HCT116 (cell line): ENCODE measurements at regions not wholly inside any gene's neighbourhood (a gene's known extent, or its start where the extent isn't known, plus 50 kb on each side); places are given as distances from the start of the nearest gene placed in this dataset.

Experiments
- ATAC-seq: fragments of 200-7000 bp; cut with Tn5 transposase; 2 replicates; pipeline ENCODE4 v1.9.1; 2020; ENCODE audit warnings: mild to moderate bottlenecking, moderate library complexity
- BruUV-seq: library from RNA; stranded (reverse); fragments of 400-500 nt; replicated peaks from 2 replicates; lab custom pipeline; 2021; lab: Mats Ljungman, UMichigan
- CTCF ChIA-PET: fragments of 300-600 bp; sonication (Branson Sonifier 250); formaldehyde crosslinking; loops from one replicate; lab custom pipeline; 2021; ENCODE audit warnings: antibody characterized with exemption; lab: Charles Lee
- POLR2A ChIA-PET: fragments of 300-600, 350-600 bp; sonication (Branson Sonifier 250); formaldehyde crosslinking; loops from one replicate; lab custom pipeline; 2021; ENCODE audit warnings: antibody characterized with exemption; lab: Charles Lee
- RAD21 ChIA-PET, 2 experiments: fragments of 300-600 bp; sonication (Branson Sonifier 250); formaldehyde crosslinking; loops; one replicate each; lab custom pipeline; 2023; ENCODE audit warnings: low total read pairs in 2 of 2; ENCODE audit not compliant: uncharacterized antibody in 2 of 2, unreplicated experiment in 2 of 2, low non-redundant PET in 1 of 2; lab: Charles Lee
- DNase-seq: peaks from one replicate; pipeline ENCODE4 v3.0.0-alpha.2; 2010; ENCODE audit warnings: low read depth, low spot score
- H2AFZ ChIP-seq: fragments of 200-600 bp; shearing (Covaris generic), sonication (generic); 2 replicates; pipeline ENCODE4 v1.6.1; 2017; ENCODE audit warnings: low read depth, mixed run types, mixed read lengths, antibody characterized with exemption, low read length; ENCODE audit not compliant: poor library complexity, severe bottlenecking
- H3K27ac ChIP-seq: 2 replicates; pipeline ENCODE4 v1.5.1; 2012; ENCODE audit warnings: low read depth, low read length
- H3K27me3 ChIP-seq: fragments of 200-600 bp; sonication (generic); 2 replicates; pipeline ENCODE4 v1.6.1; 2016; ENCODE audit warnings: mixed run types, low read length, mixed read lengths; ENCODE audit not compliant: insufficient read depth
- H3K36me3 ChIP-seq, 2 experiments: fragments of 200-500 bp in 1 of 2; fragments of 200-600 bp in 1 of 2; sonication (Bioruptor generic) in 1 of 2; sonication (generic) in 1 of 2; 2 replicates each; pipeline versions ENCODE4 v1.5.1 to v1.6.1; 2014 to 2016; ENCODE audit warnings: low read length in 2 of 2, inconsistent platforms in 1 of 2, mixed read lengths in 1 of 2, mixed run types in 1 of 2; ENCODE audit not compliant: insufficient read depth in 2 of 2, control insufficient read depth in 1 of 2
- H3K4me1 ChIP-seq, 2 experiments: fragments of 200-600 bp in 1 of 2; sonication (generic) in 1 of 2; 2 replicates each; pipeline versions ENCODE4 v1.5.1 to v1.6.1; 2012 to 2017; ENCODE audit warnings: low read length in 2 of 2, inconsistent platforms in 1 of 2, mild to moderate bottlenecking in 1 of 2, mixed read lengths in 1 of 2, mixed run types in 1 of 2, moderate library complexity in 1 of 2; ENCODE audit not compliant: insufficient read depth in 2 of 2, control insufficient read depth in 1 of 2
- H3K4me2 ChIP-seq: fragments of 200-600 bp; sonication (generic); 2 replicates; pipeline ENCODE4 v1.6.1; 2017; ENCODE audit warnings: mixed run types, low read length, mixed read lengths
- H3K4me3 ChIP-seq, 2 experiments: fragments of 200-600 bp in 1 of 2; sonication (generic) in 1 of 2; replicated peaks in 1 of 2; 2 replicates each; pipeline ENCODE4 v1.5.1; 2011 to 2016; ENCODE audit warnings: low read length in 2 of 2, control low read depth in 1 of 2, low read depth in 1 of 2, mild to moderate bottlenecking in 1 of 2, mixed read lengths in 1 of 2, mixed run types in 1 of 2
- H3K79me2 ChIP-seq: fragments of 200-600 bp; sonication (generic); 2 replicates; pipeline ENCODE4 v1.6.1; 2017; ENCODE audit warnings: mild to moderate bottlenecking, mixed run types, low read length, moderate library complexity, mixed read lengths; ENCODE audit not compliant: insufficient read depth
- H3K9ac ChIP-seq: fragments of 200-600 bp; sonication (generic); 2 replicates; pipeline ENCODE4 v1.6.1; 2016; ENCODE audit warnings: low read length, mixed read lengths
- H3K9me2 ChIP-seq: fragments of 200-600 bp; sonication (generic), shearing (Covaris generic); 2 replicates; pipeline ENCODE4 v1.6.1; 2017; ENCODE audit warnings: mixed run types, mild to moderate bottlenecking, moderate library complexity; ENCODE audit not compliant: insufficient read depth
- H3K9me3 ChIP-seq, 2 experiments: fragments of 200-500 bp in 1 of 2; fragments of 200-600 bp in 1 of 2; sonication (Bioruptor generic) in 1 of 2; sonication (generic) in 1 of 2; 2 replicates each; pipeline ENCODE4 v1.6.1; 2014 to 2017; ENCODE audit warnings: low read length in 2 of 2, mixed read lengths in 2 of 2, inconsistent platforms in 1 of 2, low read depth in 1 of 2, mild to moderate bottlenecking in 1 of 2, mixed run types in 1 of 2, moderate library complexity in 1 of 2; ENCODE audit not compliant: control insufficient read depth in 1 of 2, insufficient read depth in 1 of 2
- H4K20me1 ChIP-seq: fragments of 200-600 bp; sonication (generic), shearing (Covaris generic); 2 replicates; pipeline ENCODE4 v1.6.1; 2017; ENCODE audit warnings: mixed run types, mild to moderate bottlenecking, moderate library complexity; ENCODE audit not compliant: insufficient read depth
- CEBPB ChIP-seq: IDR thresholded peaks from 2 replicates; pipeline ENCODE4 v1.6.1; 2012; ENCODE audit warnings: low read depth
- EZH2 ChIP-seq: fragments of 200-600 bp; sonication (generic); IDR thresholded peaks from 2 replicates; pipeline ENCODE4 v1.6.1; 2017; ENCODE audit warnings: antibody characterized with exemption, mixed run types
- EZH2phosphoT487 ChIP-seq: fragments of 200-600 bp; IDR thresholded peaks from 2 replicates; pipeline ENCODE4 v1.6.1; 2018; ENCODE audit warnings: antibody characterized with exemption, borderline replicate concordance
- POLR2AphosphoS5 ChIP-seq: IDR thresholded peaks from 2 replicates; pipeline ENCODE4 v1.6.1; 2011; ENCODE audit warnings: mild to moderate bottlenecking, low read depth, low read length, moderate library complexity
- TCF7L2 ChIP-seq: IDR thresholded peaks from 2 replicates; pipeline ENCODE4 v1.7.0; 2011; ENCODE audit warnings: borderline replicate concordance, inconsistent platforms; ENCODE audit not compliant: insufficient read depth, insufficient read length; ENCODE audit errors: extremely low read depth
- intact Hi-C: fragments of 100-400 bp; cut with micrococcal nuclease; formaldehyde crosslinking; loops from 2 replicates; pipeline ENCODE4 v1.10.0; 2022
- TF ChIP-seq, protein P1 (sequence below): IDR thresholded peaks from 2 replicates; pipeline ENCODE4 v1.6.1; 2011; ENCODE audit warnings: mild to moderate bottlenecking, low read length, moderate library complexity; ENCODE audit not compliant: insufficient replicate concordance; ENCODE audit errors: extremely low read depth
- TF ChIP-seq, protein P2 (sequence below): IDR thresholded peaks from 2 replicates; pipeline ENCODE4 v1.6.1; 2012

DNA sequence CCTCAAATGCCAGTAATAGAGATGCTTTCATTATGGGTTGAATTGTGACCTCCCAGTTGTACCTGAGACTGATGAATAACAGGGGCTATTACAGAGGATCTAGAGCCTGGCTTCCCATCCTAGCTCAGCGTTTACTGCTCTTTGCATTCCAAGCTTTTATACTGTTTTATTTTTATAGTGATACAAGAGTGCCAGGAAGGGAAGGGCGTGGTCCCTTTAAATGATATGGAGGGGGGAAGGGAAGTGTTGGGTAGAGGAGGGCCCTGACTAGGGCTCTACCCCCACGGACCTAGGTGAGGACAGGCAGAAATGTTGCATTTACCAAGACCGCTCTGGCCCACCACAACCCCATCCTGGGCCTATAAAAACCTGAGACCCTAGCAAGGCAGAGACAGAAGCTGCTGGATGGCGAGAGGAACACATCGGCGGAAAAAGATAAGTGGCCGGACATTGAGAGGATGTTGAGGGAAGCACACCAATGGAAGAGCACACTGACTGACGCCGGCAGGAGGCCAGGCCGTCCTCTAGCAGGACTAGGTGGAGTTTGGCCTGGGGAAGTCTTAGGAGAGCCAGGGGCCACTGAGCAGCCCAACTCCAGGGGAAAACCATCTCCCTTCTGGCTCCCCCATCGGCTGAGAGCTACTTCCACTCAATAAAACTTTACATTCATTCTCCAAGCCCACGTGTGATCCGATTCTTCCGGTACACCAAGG lies 1025.9 kb downstream of the TTLL7 start:
- no peaks in the 10 kb centered on the region for H3K4me1 ChIP-seq
- H3K27ac ChIP-seq: no peak overlapping the region
- H3K9me2 ChIP-seq: no peaks in the 10 kb centered on the region
- no peak overlapping the region for H3K9ac ChIP-seq
- intact Hi-C loops: no loop called here
- DNase-seq (no peak), ATAC-seq (no peak)
- ChIA-PET RAD21 (no interaction called here), CTCF (no interaction called here), POLR2A (no interaction called here)
- BruUV-seq: no TSS peak
- H3K36me3 ChIP-seq: no peaks in the 10 kb centered on the region
- no peak overlapping the region for H3K4me3 ChIP-seq
- H3K79me2 ChIP-seq: no peaks in the 10 kb centered on the region
- H4K20me1 ChIP-seq: no peaks in the 10 kb centered on the region
- H3K9me3 ChIP-seq: no peaks in the 10 kb centered on the region
- TF ChIP-seq TCF7L2 (no peak), EZH2 (no peak), POLR2AphosphoS5 (no peak), EZH2phosphoT487 (no peak), CEBPB (no peak)
- TF ChIP-seq, protein P1, sequence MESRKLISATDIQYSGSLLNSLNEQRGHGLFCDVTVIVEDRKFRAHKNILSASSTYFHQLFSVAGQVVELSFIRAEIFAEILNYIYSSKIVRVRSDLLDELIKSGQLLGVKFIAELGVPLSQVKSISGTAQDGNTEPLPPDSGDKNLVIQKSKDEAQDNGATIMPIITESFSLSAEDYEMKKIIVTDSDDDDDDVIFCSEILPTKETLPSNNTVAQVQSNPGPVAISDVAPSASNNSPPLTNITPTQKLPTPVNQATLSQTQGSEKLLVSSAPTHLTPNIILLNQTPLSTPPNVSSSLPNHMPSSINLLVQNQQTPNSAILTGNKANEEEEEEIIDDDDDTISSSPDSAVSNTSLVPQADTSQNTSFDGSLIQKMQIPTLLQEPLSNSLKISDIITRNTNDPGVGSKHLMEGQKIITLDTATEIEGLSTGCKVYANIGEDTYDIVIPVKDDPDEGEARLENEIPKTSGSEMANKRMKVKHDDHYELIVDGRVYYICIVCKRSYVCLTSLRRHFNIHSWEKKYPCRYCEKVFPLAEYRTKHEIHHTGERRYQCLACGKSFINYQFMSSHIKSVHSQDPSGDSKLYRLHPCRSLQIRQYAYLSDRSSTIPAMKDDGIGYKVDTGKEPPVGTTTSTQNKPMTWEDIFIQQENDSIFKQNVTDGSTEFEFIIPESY: no peak
- TF ChIP-seq, protein P2, sequence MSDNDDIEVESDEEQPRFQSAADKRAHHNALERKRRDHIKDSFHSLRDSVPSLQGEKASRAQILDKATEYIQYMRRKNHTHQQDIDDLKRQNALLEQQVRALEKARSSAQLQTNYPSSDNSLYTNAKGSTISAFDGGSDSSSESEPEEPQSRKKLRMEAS: no peak
- H3K27me3 ChIP-seq: no peaks in the 10 kb centered on the region
- no peak overlapping the region for H3K4me2 ChIP-seq
- H2AFZ ChIP-seq: no peak overlapping the region
